ENCODE measurements at regions not wholly inside any gene's neighbourhood (a gene's known extent, or its start where the extent isn't known, plus 50 kb on each side); places are given as distances from the start of the nearest gene placed in this dataset.
"Not testable (repeated sequence)": the region's sequence is repeated elsewhere in the genome, so short reads cannot be mapped to it uniquely, and the experiment has no call there.

DNA sequence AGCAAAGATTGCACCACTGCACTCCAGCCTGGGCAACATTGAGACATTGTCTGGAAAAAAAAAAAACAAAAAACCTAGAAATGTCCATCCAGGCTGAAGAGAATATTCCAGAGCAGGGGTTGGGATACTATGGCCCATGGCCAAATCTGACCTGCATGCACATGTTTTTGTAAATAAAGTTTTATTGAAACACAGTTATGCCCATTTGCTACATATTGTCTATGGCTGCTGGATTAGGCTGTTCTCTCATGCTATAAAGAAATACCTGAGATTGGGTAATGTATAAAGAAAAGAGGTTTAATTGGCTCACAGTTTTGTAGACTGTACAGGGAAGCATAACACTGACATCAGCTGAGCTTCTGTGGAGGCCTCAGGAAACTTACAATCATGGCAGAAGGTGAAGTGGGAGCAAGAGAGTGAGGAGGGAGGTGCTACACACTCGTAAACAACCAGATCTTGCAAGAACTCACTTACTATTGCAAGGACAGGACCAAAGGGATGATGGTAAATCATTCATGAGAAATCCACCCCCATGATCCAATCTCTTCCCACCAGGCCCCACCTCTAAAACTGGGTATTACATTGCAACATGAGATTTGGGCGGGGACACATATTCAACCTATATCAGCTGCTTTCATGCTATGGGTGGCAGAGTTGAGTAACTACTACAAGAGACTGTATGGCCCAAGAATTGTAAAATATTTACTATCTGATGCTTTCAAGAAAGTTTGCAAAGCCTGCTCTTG is 137.8 kb upstream of the ROPN1B start:
- intact Hi-C loops (cut with DNase I, micrococcal nuclease); H3K36me3 ChIP-seq (ENCODE audit: low read depth); H3K4me3 ChIP-seq; ATAC-seq; DNase-seq; H3K4me1 ChIP-seq (ENCODE audit: low read depth): not testable (repeated sequence)
- H3K9me3 ChIP-seq, result peaks cover 13% of the 10 kb centered on the region

DNA sequence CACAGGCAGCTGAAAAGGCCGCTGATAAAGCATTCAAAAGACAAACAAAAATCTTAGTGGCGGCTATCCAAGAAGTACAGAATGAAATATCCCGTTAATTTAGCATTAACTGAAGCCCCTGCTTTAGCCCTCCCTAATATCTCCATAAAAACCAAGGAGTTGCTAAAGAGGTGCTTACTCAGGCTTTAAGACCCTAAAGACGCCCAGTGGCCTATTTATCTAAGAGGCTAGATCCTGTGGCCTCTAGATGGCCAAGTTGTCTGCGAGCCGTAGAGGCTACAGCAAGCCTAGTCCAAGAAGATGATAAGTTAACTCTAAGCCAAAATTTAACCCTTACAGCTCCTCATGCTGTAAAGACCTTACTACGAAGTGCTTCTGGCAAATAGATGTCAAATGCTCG is 133.4 kb upstream of the ROPN1B start:
- H3K4me3 ChIP-seq; H3K36me3 ChIP-seq (ENCODE audit: low read depth): not testable (repeated sequence)

DNA sequence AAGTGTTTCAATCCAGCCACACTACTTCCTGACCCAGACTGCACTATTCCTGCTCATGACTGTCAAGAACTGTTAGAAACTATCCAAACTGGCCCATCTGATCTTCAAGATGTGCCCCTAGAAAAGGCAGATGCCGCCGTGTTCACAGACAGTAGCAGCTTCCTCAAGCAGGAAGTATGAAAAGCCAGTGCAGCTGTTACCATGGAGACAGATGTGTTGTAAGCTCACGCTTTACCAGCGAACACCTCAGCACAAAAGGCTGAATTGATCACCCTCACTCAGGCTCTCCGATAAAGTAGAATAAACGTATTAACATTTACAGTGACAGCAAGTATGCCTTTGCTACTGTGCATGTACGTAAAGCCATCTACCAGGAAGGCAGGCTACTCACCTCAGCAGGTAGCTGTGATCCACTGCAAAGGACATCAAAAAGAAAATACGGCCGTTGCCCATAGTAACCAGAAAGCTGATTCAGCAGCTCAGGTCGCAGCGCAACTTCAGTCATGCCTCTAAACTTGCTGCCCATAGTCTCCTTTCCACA is 132.9 kb upstream of the ROPN1B start:
- DNase-seq, result peak in 1 of 3 donors; percentile 18
- H3K4me3 ChIP-seq; ATAC-seq; intact Hi-C loops (cut with DNase I, micrococcal nuclease); H3K36me3 ChIP-seq (ENCODE audit: low read depth); H3K9me3 ChIP-seq; H3K4me1 ChIP-seq (ENCODE audit: low read depth): not testable (repeated sequence)

More for the DNA sequence above, 133.4 kb upstream of the ROPN1B start:
- DNase-seq; H3K4me1 ChIP-seq (ENCODE audit: low read depth); H3K9me3 ChIP-seq; ATAC-seq; intact Hi-C loops (cut with DNase I, micrococcal nuclease): not testable (repeated sequence)

DNA sequence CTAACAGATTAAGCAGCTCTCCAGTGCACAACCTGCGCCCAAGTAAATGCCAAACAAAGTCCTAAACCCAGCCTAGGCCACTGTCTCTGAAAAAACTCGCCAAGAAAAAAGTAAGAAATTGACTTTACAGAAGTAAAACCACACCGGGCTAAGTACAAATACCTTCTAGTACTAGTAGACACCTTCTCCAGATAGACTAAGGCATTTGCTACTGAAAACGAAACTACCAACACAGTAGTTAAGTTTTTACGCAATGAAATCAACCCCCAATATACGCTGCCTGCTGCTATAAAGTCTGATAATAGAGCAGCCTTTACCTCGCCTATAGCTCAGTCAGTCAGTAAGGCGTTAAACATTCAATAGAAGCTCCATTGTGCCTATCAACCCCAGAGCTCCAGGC is 132.2 kb upstream of the ROPN1B start:
- DNase-seq; H3K36me3 ChIP-seq (ENCODE audit: low read depth); H3K4me1 ChIP-seq (ENCODE audit: low read depth); H3K9me3 ChIP-seq; H3K4me3 ChIP-seq; ATAC-seq; intact Hi-C loops (cut with DNase I, micrococcal nuclease): not testable (repeated sequence)

DNA sequence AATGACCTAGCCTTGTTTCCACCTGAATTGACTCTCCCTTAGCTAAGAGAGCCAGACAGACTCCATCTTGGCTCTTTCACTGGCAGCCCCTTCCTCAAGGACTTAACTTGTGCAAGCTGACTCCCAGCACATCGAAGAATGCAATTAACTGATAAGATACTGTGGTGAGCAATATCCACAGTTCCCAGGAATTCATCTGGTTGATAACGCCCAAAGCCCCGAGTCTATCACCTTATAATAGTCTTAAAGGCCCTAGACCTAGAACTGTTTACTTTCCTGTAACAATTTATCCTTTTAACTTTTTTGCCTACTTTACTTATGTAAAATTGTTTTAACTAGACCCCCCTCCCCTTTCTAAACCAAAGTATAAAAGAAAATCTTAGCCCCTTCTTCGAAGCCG is 130.1 kb upstream of the ROPN1B start:
- intact Hi-C loops (cut with DNase I, micrococcal nuclease), result not testable (repeated sequence)

DNA sequence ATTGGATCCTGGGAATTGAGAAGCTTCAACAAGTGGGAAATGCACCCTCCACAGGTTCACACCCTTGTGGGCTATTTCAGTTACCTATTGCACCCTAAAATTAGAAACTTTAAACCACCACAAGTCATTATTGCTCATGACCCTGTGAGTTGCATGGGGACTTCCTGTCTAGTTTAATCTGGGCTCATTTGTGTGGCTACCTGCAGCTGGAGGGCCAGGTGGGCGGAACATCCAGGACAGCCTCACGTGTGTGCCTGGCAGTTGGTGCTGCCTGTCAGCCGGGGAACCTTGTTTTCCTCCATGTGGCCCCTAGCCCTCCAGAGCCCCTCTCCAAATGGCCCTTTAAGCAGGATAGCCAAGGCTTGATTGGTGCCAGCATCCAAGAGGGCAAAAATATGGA is 128.5 kb upstream of the ROPN1B start:
- H3K36me3 ChIP-seq (ENCODE audit: low read depth); DNase-seq; H3K4me1 ChIP-seq (ENCODE audit: low read depth); ATAC-seq; intact Hi-C loops (cut with DNase I, micrococcal nuclease); H3K4me3 ChIP-seq; H3K9me3 ChIP-seq: not testable (repeated sequence)

More for the DNA sequence above, 130.1 kb upstream of the ROPN1B start:
- H3K4me3 ChIP-seq; H3K36me3 ChIP-seq (ENCODE audit: low read depth); DNase-seq; H3K9me3 ChIP-seq; H3K4me1 ChIP-seq (ENCODE audit: low read depth); ATAC-seq: not testable (repeated sequence)

DNA sequence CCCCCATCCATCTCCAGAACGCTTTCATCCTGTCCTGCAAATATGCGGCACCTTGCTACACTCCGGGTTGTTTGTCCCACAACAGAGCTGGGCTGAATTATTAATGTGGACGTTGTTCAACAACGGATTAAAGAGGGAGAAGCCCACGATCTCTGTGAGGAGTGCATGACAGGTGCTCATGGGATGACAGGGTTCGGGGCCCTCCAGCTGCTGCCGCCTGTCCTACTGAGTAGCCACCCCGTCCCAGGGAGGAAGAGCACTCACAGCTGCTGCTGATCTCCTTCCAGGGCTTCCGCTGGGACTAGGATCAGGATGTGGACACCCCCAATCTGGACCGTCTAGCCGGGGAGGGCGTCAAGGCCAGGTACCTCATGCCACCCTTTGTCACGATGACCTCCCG is 121.0 kb upstream of the ROPN1B start:
- H3K4me1 ChIP-seq (ENCODE audit: low read depth); DNase-seq; ATAC-seq; H3K4me3 ChIP-seq; intact Hi-C loops (cut with DNase I, micrococcal nuclease); H3K36me3 ChIP-seq (ENCODE audit: low read depth): not testable (repeated sequence)
- peaks cover 10% of the 10 kb centered on the region for H3K9me3 ChIP-seq

DNA sequence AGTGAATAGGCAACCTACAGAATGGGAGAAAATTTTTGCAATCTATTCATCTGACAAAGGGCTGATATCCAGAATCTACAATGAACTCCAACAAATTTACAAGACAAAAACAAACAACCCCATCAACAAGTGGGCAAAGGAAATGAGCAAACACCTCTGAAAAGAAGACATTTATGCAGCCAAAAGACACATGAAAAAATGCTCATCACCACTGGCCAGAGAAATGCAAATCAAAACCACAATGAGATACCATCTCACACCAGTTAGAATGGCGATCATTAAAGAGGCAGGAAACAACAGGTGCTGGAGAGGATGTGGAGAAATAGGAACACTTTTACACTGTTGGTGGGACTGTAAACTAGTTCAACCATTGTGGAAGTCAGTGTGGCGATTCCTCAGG is 114.0 kb upstream of the ROPN1B start:
- H3K9me3 ChIP-seq; H3K4me3 ChIP-seq; intact Hi-C loops (cut with DNase I, micrococcal nuclease); ATAC-seq; DNase-seq; H3K4me1 ChIP-seq (ENCODE audit: low read depth); H3K36me3 ChIP-seq (ENCODE audit: low read depth): not testable (repeated sequence)

DNA sequence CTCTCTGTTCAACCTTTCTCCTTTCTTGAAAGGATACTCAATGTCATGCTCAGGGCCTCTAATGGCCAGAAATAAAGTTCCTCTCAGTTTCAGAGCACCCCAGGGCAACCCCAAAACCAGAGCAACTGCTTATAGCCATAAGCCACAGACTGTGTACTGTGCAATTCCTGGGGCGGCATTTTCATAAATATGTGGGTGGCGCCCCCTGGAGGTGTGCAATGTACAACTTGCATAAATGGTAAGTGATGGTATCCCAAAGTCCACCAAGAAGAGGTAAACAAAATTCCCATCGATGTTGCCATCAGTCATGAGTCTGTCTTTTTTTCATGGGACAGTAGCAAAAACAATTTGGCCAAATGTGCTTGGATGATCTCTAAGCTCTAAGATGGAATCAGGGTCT is 108.4 kb upstream of the ROPN1B start:
- ATAC-seq; H3K4me3 ChIP-seq; H3K9me3 ChIP-seq; H3K36me3 ChIP-seq (ENCODE audit: low read depth); intact Hi-C loops (cut with DNase I, micrococcal nuclease); H3K4me1 ChIP-seq (ENCODE audit: low read depth): not testable (repeated sequence)
- peak in 2 of 3 donors; percentile 31 to 42 for DNase-seq

DNA sequence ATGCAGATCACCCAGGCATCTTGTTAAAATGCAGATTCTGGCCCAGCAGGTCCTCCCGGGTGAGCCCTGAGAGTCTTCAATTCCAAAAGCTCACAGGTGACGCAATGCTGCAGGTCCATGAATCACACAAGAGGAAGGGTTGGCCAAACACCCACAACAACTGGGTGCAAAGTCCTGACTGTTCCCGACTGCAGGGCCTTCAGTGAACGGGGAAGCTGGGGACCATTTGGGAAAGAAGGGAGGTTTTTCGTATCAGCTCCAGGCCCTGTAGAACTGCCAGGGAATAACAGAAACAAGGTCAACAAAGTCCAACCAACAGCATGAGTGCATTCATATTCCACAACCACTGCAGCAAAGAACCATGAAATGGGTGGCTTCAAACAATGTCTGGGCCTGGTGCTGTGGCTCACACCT is 106.1 kb upstream of the ROPN1B start:
- DNase-seq; ATAC-seq; H3K36me3 ChIP-seq (ENCODE audit: low read depth); H3K4me1 ChIP-seq (ENCODE audit: low read depth); H3K4me3 ChIP-seq; intact Hi-C loops (cut with DNase I, micrococcal nuclease); H3K9me3 ChIP-seq: not testable (repeated sequence)

DNA sequence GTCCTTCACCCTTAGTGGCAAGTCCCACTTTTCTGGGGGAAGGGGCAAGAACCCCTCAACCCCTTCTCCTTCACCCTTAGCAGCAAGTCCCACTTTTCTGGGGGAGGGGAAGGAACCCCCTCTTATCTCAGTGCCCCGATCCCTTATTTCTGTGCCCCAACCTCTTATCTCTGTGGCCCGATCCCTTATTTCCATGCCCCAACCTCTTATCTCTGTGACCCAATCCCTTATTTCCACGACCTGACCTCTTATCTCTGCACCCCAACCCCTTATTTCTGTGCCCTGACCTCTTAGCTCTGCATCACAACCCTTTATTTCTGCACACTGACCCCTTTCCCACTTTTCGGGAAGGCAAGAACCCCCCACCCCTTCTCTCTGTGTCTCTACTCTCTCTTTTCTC is 104.4 kb upstream of the ROPN1B start:
- ATAC-seq; DNase-seq; H3K4me1 ChIP-seq (ENCODE audit: low read depth); intact Hi-C loops (cut with DNase I, micrococcal nuclease); H3K9me3 ChIP-seq; H3K4me3 ChIP-seq; H3K36me3 ChIP-seq (ENCODE audit: low read depth): not testable (repeated sequence)

DNA sequence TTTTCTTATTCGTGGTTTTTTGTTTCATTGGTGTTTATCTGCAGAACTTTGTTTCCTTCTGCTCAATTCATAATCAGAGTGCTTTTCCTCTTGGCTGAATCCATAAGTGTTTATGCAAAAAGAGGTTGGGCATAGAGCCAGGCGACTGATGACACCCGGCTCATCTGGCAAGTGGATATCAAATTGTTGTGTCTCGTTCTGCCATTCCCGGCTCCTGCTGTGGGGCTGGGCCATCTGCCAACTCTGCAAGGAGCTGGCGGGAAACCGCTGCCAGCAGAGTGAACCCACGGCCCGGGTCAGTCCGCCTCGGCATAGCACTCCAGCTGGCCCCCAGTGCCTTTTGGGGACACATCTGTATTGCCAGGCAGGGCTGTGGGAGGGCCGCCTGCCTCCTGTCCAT is 83.0 kb upstream of the ROPN1B start:
- H3K4me3 ChIP-seq; H3K36me3 ChIP-seq (ENCODE audit: low read depth); intact Hi-C loops (cut with DNase I, micrococcal nuclease); H3K9me3 ChIP-seq; ATAC-seq; H3K4me1 ChIP-seq (ENCODE audit: low read depth): not testable (repeated sequence)
- peak; percentile 50 to 62 (median 55) for DNase-seq

DNA sequence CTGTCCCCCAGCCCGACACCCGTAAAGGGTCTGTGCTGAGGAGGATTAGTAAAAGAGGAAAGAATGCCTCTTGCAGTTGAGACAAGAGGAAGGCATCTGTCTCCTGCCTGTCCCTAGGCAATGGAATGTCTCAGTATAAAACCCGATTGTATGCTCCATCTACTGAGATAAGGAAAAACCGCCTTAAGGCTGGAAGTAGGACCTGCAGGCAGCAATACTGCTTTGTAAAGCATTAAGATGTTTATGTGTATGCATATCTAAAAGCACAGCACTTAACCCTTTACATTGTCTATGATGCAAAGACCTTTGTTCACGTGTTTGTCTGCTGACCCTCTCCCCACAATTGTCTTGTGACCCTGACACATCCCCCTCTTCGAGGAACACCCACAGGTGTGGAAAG is 69.8 kb upstream of the ROPN1B start:
- H3K4me3 ChIP-seq; intact Hi-C loops (cut with DNase I, micrococcal nuclease); H3K4me1 ChIP-seq (ENCODE audit: low read depth); DNase-seq; H3K36me3 ChIP-seq (ENCODE audit: low read depth); H3K9me3 ChIP-seq; ATAC-seq: not testable (repeated sequence)

DNA sequence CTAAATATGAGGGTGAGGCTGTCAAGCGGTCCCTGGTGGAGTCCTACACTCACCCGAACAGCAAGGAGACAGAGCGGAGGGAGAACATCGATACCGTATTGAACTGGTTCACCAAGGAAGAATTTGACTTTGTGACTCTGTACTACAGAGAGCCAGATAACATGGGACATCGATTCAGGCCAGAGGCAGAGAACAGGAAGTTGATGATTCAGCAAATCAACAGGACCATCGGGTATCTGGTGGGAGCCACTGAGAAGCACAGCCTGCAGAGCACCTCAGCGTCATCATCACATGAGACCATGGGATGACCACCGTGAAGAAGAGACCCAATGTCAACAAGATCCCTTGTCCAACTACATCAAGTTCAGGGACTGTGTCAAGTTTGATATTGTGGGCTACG is 67.5 kb upstream of the ROPN1B start:
- H3K9me3 ChIP-seq; H3K4me1 ChIP-seq (ENCODE audit: low read depth); H3K4me3 ChIP-seq; DNase-seq; H3K36me3 ChIP-seq (ENCODE audit: low read depth); ATAC-seq; intact Hi-C loops (cut with DNase I, micrococcal nuclease): not testable (repeated sequence)

Measured in mucosa of descending colon (tissue), 3 donors.